Upper lobe of left lung (tissue), 6 donors: ENCODE measurements at regions not wholly inside any gene's neighbourhood (a gene's known extent, or its start where the extent isn't known, plus 50 kb on each side); places are given as distances from the start of the nearest gene placed in this dataset.

Source experiments
- ATAC-seq, 2 donors: fragments of 200-7000 bp; cut with Tn5 transposase; one replicate each; pipeline ENCODE4 v1.9.1; 2022; ENCODE audit warnings: mild to moderate bottlenecking in 2 of 2, moderate library complexity in 2 of 2; ENCODE audit not compliant: low FRiP score in 2 of 2
- DNase-seq, 2 donors: peaks; one replicate each; pipeline ENCODE4 v3.0.0-alpha.2; 2019 to 2020
- H3K27ac ChIP-seq, 4 donors: fragments of 200-600 bp; sonication (generic); one replicate each; pipeline ENCODE4 v1.5.1; 2016 to 2019
- H3K27me3 ChIP-seq, 4 donors: fragments of 200-600 bp; sonication (generic); one replicate each; pipeline ENCODE4 v1.5.1; 2017 to 2019
- H3K36me3 ChIP-seq, 4 donors: fragments of 200-600 bp; sonication (generic); one replicate each; pipeline ENCODE4 v1.5.1; 2016 to 2019
- H3K4me1 ChIP-seq, 4 donors: fragments of 200-600 bp; sonication (generic); one replicate each; pipeline ENCODE4 v1.5.1; 2018 to 2019
- H3K4me3 ChIP-seq, 4 donors: fragments of 200-600 bp; sonication (generic); one replicate each; pipeline ENCODE4 v1.5.1; 2017 to 2019; ENCODE audit warnings: mild to moderate bottlenecking in 2 of 4, moderate library complexity in 1 of 4
- H3K9me3 ChIP-seq, 4 donors: fragments of 200-600 bp; sonication (generic); one replicate each; pipeline ENCODE4 v1.5.1; 2018 to 2019
- EP300 ChIP-seq, 4 donors: sonication (generic); formaldehyde crosslinking; IDR thresholded peaks; one replicate each; pipeline ENCODE4 v1.5.1; 2017; ENCODE audit warnings: antibody characterized with exemption in 4 of 4, control low read depth in 2 of 4
- POLR2A ChIP-seq, 4 donors: fragments of 450-650 bp; IDR thresholded peaks; one replicate each; pipeline ENCODE4 v1.5.1; 2016 to 2017; ENCODE audit warnings: antibody characterized with exemption in 4 of 4, mild to moderate bottlenecking in 2 of 4
- POLR2AphosphoS5 ChIP-seq, 2 donors: sonication (generic); formaldehyde crosslinking; IDR thresholded peaks; one replicate each; pipeline ENCODE4 v1.5.1; 2017; ENCODE audit warnings: antibody characterized with exemption in 2 of 2
- WGBS, 2 donors: methylation state at CpG; one replicate each; pipeline ENCODE4 v1.1.5; 2017 to 2018; 5-methylcytosine and 5-hydroxymethylcytosine counted together
- TF ChIP-seq, protein P1 (sequence below), 6 experiments: fragments of 450-650 bp in 4 of 6; fragments of 200-600 bp in 2 of 6; sonication (generic) in 2 of 6; IDR thresholded peaks; one replicate each; pipeline ENCODE4 v1.5.1; 2016 to 2019; ENCODE audit warnings: antibody characterized with exemption in 6 of 6
- donor health status: DM: no; HTN: no; CAD: no; lungs with moderate emphysema.
- donor health status: DM: no; HTN: yes; CAD: no; lungs with severe emphysema.

DNA sequence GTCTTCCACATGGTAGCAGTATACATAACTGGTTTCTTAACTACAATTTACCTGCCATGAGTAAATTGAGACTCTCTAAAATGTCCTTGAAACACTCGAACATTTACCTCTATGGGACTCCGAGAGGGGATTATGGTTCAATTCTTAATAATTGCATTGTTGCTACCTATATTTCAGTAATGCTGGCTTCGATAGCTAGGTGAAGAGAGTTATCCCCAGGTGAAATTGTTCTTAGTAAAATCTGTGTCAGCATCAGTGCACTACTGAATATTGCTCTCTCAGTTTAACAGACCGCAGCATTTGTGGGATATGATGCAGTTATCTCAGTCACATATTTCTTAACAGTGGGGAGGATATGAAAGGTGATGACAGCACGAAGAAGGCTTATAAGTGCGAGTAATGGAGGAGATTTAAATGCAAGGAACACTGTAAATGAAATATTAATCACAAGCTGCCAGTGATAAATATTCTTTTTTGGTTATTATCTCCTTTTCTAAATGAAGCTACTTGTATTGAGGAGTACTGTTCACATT is 801.9 kb downstream of the BRINP3 start:
- H3K27me3 ChIP-seq, result no peaks in the 10 kb centered on the region
- no peak for DNase-seq
- H3K9me3 ChIP-seq, result no peaks in the 10 kb centered on the region
- H3K27ac ChIP-seq, result no peak overlapping the region
- TF ChIP-seq POLR2AphosphoS5 (IDR thresholded peaks at IDR 0.05) (no peak), EP300 (IDR thresholded peaks at IDR 0.05) (no peak), POLR2A (IDR thresholded peaks at IDR 0.05) (no peak)
- TF ChIP-seq, protein P1, sequence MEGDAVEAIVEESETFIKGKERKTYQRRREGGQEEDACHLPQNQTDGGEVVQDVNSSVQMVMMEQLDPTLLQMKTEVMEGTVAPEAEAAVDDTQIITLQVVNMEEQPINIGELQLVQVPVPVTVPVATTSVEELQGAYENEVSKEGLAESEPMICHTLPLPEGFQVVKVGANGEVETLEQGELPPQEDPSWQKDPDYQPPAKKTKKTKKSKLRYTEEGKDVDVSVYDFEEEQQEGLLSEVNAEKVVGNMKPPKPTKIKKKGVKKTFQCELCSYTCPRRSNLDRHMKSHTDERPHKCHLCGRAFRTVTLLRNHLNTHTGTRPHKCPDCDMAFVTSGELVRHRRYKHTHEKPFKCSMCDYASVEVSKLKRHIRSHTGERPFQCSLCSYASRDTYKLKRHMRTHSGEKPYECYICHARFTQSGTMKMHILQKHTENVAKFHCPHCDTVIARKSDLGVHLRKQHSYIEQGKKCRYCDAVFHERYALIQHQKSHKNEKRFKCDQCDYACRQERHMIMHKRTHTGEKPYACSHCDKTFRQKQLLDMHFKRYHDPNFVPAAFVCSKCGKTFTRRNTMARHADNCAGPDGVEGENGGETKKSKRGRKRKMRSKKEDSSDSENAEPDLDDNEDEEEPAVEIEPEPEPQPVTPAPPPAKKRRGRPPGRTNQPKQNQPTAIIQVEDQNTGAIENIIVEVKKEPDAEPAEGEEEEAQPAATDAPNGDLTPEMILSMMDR (IDR thresholded peaks at IDR 0.05), result no peak
- ATAC-seq, result no peak
- WGBS, 2 donors, result 83 to 87% methylated on average over 6 of the region's 6 CpGs
- H3K4me3 ChIP-seq, result no peak overlapping the region
- H3K4me1 ChIP-seq, result no peaks in the 10 kb centered on the region
- H3K36me3 ChIP-seq, result no peaks in the 10 kb centered on the region

DNA sequence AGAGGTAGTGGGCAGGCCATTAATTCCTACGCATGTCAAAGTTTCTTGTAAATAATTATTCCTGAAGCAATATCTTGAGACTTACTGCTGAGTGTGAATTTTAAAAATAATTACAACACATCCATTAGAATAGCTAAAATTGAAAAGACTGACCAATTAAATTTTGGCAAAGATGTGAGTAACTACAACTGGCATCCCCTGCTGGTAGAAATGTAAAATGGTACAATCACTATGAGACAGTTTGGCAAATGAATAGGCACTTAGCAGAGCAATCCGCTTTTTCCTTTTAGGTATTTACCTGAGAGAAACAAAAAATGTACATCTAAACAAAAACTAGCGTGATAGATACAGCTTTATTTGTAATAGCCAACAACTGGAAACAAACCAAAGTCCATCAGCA is 798.9 kb downstream of the BRINP3 start:
- no peaks in the 10 kb centered on the region for H3K9me3 ChIP-seq
- no peak overlapping the region for H3K27ac ChIP-seq
- TF ChIP-seq EP300 (IDR thresholded peaks at IDR 0.05), result no peak
- no peak for TF ChIP-seq POLR2A (IDR thresholded peaks at IDR 0.05)
- ATAC-seq (no peak), DNase-seq (no peak)
- no peaks in the 10 kb centered on the region for H3K36me3 ChIP-seq
- H3K4me3 ChIP-seq, result no peak overlapping the region
- no peaks in the 10 kb centered on the region for H3K4me1 ChIP-seq
- no peaks in the 10 kb centered on the region for H3K27me3 ChIP-seq
- 89 to 92% methylated on average over 3 of the region's 3 CpGs for WGBS, 2 donors

DNA sequence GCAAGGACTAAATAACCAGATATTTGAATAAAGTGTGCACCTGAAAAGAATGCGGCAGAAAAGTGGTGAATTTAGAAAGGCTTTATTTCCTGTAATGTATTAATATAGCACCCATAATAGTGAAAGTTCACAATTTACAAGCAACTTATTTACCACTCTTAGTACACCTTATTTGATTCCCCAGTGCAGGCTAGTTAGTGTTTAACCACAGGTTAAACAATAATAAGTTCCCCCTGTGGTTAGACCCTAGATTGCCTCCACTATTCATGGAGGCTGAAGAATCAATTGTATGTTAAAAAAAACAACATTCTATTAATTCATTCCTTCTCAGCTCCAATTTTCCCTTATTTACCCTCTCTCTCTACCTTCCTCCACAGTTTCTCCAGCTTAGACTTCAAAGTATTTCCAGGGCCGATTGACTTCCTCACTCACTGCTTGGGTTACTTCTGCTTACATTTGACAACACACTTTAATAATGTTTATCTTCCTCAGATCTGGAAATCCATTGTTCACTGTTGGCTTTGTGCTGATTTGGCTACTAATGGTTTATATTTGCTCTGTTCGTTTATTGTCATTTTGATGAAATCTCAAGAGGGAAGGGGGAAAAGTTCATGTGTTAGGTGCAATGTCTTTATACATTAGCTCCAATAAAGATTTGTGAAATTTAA is 796.3 kb downstream of the BRINP3 start:
- Histone ChIP-seq H3K9me3 (no peaks in the 10 kb centered on the region), H3K36me3 (no peaks in the 10 kb centered on the region), H3K27me3 (no peaks in the 10 kb centered on the region), H3K4me1 (no peaks in the 10 kb centered on the region), H3K27ac (no peak overlapping the region), H3K4me3 (no peak overlapping the region)
- ATAC-seq (no peak), DNase-seq (no peak)
- WGBS, 2 donors, result 35 to 40% methylated on average over 3 of the region's 3 CpGs
- TF ChIP-seq POLR2A (IDR thresholded peaks at IDR 0.05) (no peak), POLR2AphosphoS5 (IDR thresholded peaks at IDR 0.05) (no peak), EP300 (IDR thresholded peaks at IDR 0.05) (no peak)
- TF ChIP-seq, protein P1 (IDR thresholded peaks at IDR 0.05), result no peak

DNA sequence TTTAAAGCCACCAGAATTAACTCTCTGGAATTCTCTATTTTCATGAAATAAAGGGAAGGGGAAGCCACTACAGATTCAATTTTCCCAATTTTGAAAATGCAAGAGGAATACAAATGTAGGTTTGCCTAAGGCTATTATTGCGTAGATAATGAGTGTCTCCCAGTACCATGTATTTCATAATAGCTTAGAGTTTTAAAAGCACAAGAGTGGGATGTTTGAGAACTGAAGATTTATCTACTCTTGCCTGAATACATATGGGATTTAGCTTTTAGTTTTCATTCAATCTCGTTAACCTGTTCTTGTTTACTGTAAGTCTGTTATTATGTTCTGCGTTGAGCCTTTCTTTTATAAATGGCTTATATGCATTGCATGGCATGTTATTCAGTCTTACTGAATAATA is 795.1 kb downstream of the BRINP3 start:
- Histone ChIP-seq H3K27me3 (no peaks in the 10 kb centered on the region), H3K27ac (no peak overlapping the region), H3K36me3 (no peaks in the 10 kb centered on the region), H3K9me3 (no peaks in the 10 kb centered on the region), H3K4me1 (no peaks in the 10 kb centered on the region), H3K4me3 (no peak overlapping the region)
- 86 to 89% methylated on average over 3 of the region's 3 CpGs for WGBS, 2 donors
- TF ChIP-seq, protein P1 (IDR thresholded peaks at IDR 0.05), result no peak
- TF ChIP-seq POLR2A (IDR thresholded peaks at IDR 0.05), result no peak
- TF ChIP-seq POLR2AphosphoS5 (IDR thresholded peaks at IDR 0.05), result no peak
- DNase-seq (no peak), ATAC-seq (no peak)

DNA sequence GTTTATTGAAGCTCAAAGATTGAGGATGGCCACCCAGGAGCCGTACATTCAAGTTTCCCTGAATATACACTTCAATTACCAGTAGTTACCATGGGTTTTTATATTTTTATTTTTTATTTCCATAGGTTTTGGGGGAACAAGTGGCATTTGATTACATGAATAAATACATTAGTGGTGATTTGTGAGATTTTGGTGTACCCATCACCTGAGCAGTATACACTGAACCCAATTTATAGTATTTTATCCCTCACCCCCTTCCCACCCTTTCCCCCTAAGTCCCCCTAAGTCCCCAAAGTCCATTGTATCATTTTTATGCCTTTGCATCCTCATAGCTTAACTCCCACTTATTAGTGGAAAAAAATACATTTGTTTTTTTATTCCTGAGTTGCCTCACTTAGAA is 791.4 kb downstream of the BRINP3 start:
- H3K9me3 ChIP-seq, result no peaks in the 10 kb centered on the region
- H3K4me3 ChIP-seq, result no peak overlapping the region
- ATAC-seq (no peak), DNase-seq (no peak)
- H3K4me1 ChIP-seq, result no peaks in the 10 kb centered on the region
- TF ChIP-seq EP300 (IDR thresholded peaks at IDR 0.05) (no peak), POLR2AphosphoS5 (IDR thresholded peaks at IDR 0.05) (no peak), POLR2A (IDR thresholded peaks at IDR 0.05) (no peak)
- TF ChIP-seq, protein P1 (IDR thresholded peaks at IDR 0.05), result no peak
- H3K27me3 ChIP-seq, result no peaks in the 10 kb centered on the region
- H3K27ac ChIP-seq, result no peak overlapping the region
- WGBS, 2 donors, result 88 to 92% methylated on average over 1 of the region's 1 CpG
- no peaks in the 10 kb centered on the region for H3K36me3 ChIP-seq
